ENCODE measurements at regions not wholly inside any gene's neighbourhood (a gene's known extent, or its start where the extent isn't known, plus 50 kb on each side); places are given as distances from the start of the nearest gene placed in this dataset.
A peak's percentile ranks its signal among the peaks of the same experiment; 100 is the strongest.

- no peak for TF ChIP-seq CTCF (IDR thresholded peaks at IDR 0.05)
Observed at GRCh38 chr13:23497191-23497590, 63.7 kb upstream of the SACS start (continued).

- peak overlapping the region; percentile 60; the same call in 1 of the 2 replicates for H3K9ac ChIP-seq
- H3K4me2 ChIP-seq, result peak overlapping the region; percentile 42; the same call in 1 of the 2 replicates
- no peak overlapping the region; a peak in 1 of 4 replicates for H3K4me3 ChIP-seq (ENCODE audit: low read depth in 2 of 2, low read length in 1 of 2)
- ChIA-PET CTCF (interaction anchor here (1.9 kb wide), 1 partner anchor 11 kb away, joined by 9 read pairs; no protein-coding TSS in a partner anchor), POLR2A (no interaction called here)
- no peak for DNase-seq
- peaks cover 44% of the 10 kb centered on the region for H3F3A ChIP-seq (replicated peaks; ENCODE audit: insufficient read depth)
- peak overlapping the region; percentile 55 to 100; a peak in 3 of 4 replicates for H3K27ac ChIP-seq (ENCODE audit: low read depth in 2 of 2, low read length in 1 of 2)
- no peaks in the 10 kb centered on the region for H3K9me3 ChIP-seq
- H4K20me1 ChIP-seq (ENCODE audit: insufficient read depth), result no peaks in the 10 kb centered on the region
- no peaks in the 10 kb centered on the region for H3K9me2 ChIP-seq
- H3K27me3 ChIP-seq (ENCODE audit: insufficient read depth), result no peaks in the 10 kb centered on the region
- H2AFZ ChIP-seq (ENCODE audit: low read depth), result no peak overlapping the region
- no peaks in the 10 kb centered on the region for H3K36me3 ChIP-seq (replicated peaks in 1 of 2; ENCODE audit: control insufficient read depth in 1 of 2, insufficient read depth in 2 of 2, low read length in 1 of 2)
- 10% methylated on average over 4 of the region's 4 CpGs for WGBS (ENCODE audit: low lambda C conversion rate)
- peaks cover 15 to 41% of the 10 kb centered on the region in 2 experiments for H3K4me1 ChIP-seq (ENCODE audit: control insufficient read depth in 1 of 2, insufficient read depth in 2 of 2, low read depth in 1 of 2, low read length in 1 of 2)
- H3K79me2 ChIP-seq (ENCODE audit: insufficient read depth), result no peaks in the 10 kb centered on the region
- TF ChIP-seq USF2 (IDR thresholded peaks at IDR 0.05; ENCODE audit: borderline replicate concordance, low read depth, low read length) (no peak), ELF1 (IDR thresholded peaks at IDR 0.05) (no peak), FOXM1 (IDR thresholded peaks at IDR 0.05; ENCODE audit: low read depth) (peak; percentile 90), SMC3 (IDR thresholded peaks at IDR 0.05; ENCODE audit: low read depth, low read length) (no peak), ZBTB33 (IDR thresholded peaks at IDR 0.05; ENCODE audit: borderline replicate concordance, low read depth) (peak; percentile 68; the same call in 1 of the 2 replicates), TAF1 (IDR thresholded peaks at IDR 0.05; ENCODE audit: borderline replicate concordance, low read depth, low read length) (no peak), IRF3 (IDR thresholded peaks at IDR 0.05; ENCODE audit: low read depth, low read length) (no peak), RCOR1 (IDR thresholded peaks at IDR 0.05; ENCODE audit: low read length) (no peak), NRF1 (IDR thresholded peaks at IDR 0.05; ENCODE audit: low read depth, low read length) (no peak), PBX3 (IDR thresholded peaks at IDR 0.05) (peak; percentile 98), FOSL2 (IDR thresholded peaks at IDR 0.05; ENCODE audit: borderline replicate concordance, low read depth) (peak; percentile 85; the same call in 1 of the 2 replicates), MEF2A (IDR thresholded peaks at IDR 0.05; ENCODE audit: borderline replicate concordance, low read depth) (peak; percentile 99), GATA2 (CRISPR knock-in tag; IDR thresholded peaks at IDR 0.05) (no peak), MXI1 (IDR thresholded peaks at IDR 0.05; ENCODE audit: low read depth, low read length) (no peak), JUND (IDR thresholded peaks at IDR 0.05) (peak; percentile 98), EZH2phosphoT487 (IDR thresholded peaks at IDR 0.05; ENCODE audit: borderline replicate concordance, low read depth) (no peak), CTCF (IDR thresholded peaks at IDR 0.05) (no peak), POLR2AphosphoS5 (IDR thresholded peaks at IDR 0.05; ENCODE audit: low read depth, low read length) (peak; percentile 88; the same call in 1 of the 2 replicates), NFIC (IDR thresholded peaks at IDR 0.05; ENCODE audit: borderline replicate concordance) (peak; percentile 92), MAX (IDR thresholded peaks at IDR 0.05; ENCODE audit: low read depth) (peak; percentile 42; the same call in 1 of the 2 replicates), CHD2 (IDR thresholded peaks at IDR 0.05; ENCODE audit: low read length, partially characterized antibody) (no peak), EP300 (IDR thresholded peaks at IDR 0.05; ENCODE audit: borderline replicate concordance in 1 of 2, low read depth in 1 of 2, low read length in 1 of 2) (peak; percentile 64 to 99)
Observed at GRCh38 chr13:23500849-23501248, 67.3 kb upstream of the SACS start.

Measured in SK-N-SH (cell line).